WTC11 (cell line): ENCODE measurements at regions not wholly inside any gene's neighbourhood (a gene's known extent, or its start where the extent isn't known, plus 50 kb on each side); places are given as distances from the start of the nearest gene placed in this dataset.

Experiments
- CTCF ChIP-seq: fragments of 200-600 bp; IDR thresholded peaks from 2 replicates; pipeline ENCODE4 v1.8.0; 2022; ENCODE audit warnings: antibody characterized with exemption
- GRHL2 ChIP-seq: fragments of 250-450 bp; sonication (Bioruptor Pico); IDR thresholded peaks from 2 replicates; pipeline ENCODE4 v1.8.0; 2022; ENCODE audit warnings: mild to moderate bottlenecking, moderate library complexity; ENCODE audit not compliant: insufficient replicate concordance, severe bottlenecking
- KAT7 ChIP-seq: sonication (generic); formaldehyde crosslinking; IDR thresholded peaks from 2 replicates; pipeline ENCODE4 v1.8.1; 2023; ENCODE audit warnings: missing genetic modification reagents, mild to moderate bottlenecking, borderline replicate concordance
- NFE2L1 ChIP-seq: sonication (generic); formaldehyde crosslinking; IDR thresholded peaks from 2 replicates; pipeline ENCODE4 v1.8.1; 2023; ENCODE audit warnings: missing genetic modification reagents
- NFYB ChIP-seq: sonication (generic); formaldehyde crosslinking; conservative IDR thresholded peaks from 2 replicates; pipeline ENCODE4 v1.8.0; 2022; ENCODE audit warnings: low read depth, missing genetic modification reagents
- NR3C1 ChIP-seq: sonication (generic); formaldehyde crosslinking; conservative IDR thresholded peaks from 2 replicates; pipeline ENCODE4 v1.8.1; 2023; ENCODE audit warnings: low read depth, mild to moderate bottlenecking, missing genetic modification reagents
- SMAD3 ChIP-seq: sonication (generic); formaldehyde crosslinking; IDR thresholded peaks from 2 replicates; pipeline ENCODE4 v1.8.0; 2022; ENCODE audit warnings: missing genetic modification reagents, mild to moderate bottlenecking, borderline replicate concordance
- SP1 ChIP-seq: sonication (generic); formaldehyde crosslinking; conservative IDR thresholded peaks from 2 replicates; pipeline ENCODE4 v1.8.1; 2022; ENCODE audit warnings: missing genetic modification reagents
- ZNF121 ChIP-seq: sonication (generic); formaldehyde crosslinking; IDR thresholded peaks from 2 replicates; pipeline ENCODE4 v1.8.0; 2023; ENCODE audit warnings: missing genetic modification reagents
- TF ChIP-seq, protein P1 (sequence below): sonication (generic); formaldehyde crosslinking; IDR thresholded peaks from 2 replicates; pipeline ENCODE4 v1.8.0; 2022; ENCODE audit warnings: mild to moderate bottlenecking, missing genetic modification reagents
- TF ChIP-seq, protein P2 (sequence below): sonication (generic); formaldehyde crosslinking; IDR thresholded peaks from 2 replicates; pipeline ENCODE4 v1.8.1; 2023; ENCODE audit warnings: mild to moderate bottlenecking, missing genetic modification reagents, moderate library complexity

GRCh38 chr18:29096079-29096770 is 919.3 kb upstream of the CDH2 start:
- no peak for TF ChIP-seq CTCF
- no peak for TF ChIP-seq ZNF121 (CRISPR knock-in tag)
- no peak for TF ChIP-seq SMAD3 (CRISPR knock-in tag)
- no peak for TF ChIP-seq GRHL2 (CRISPR knock-in tag)
- no peak for TF ChIP-seq NFYB (CRISPR knock-in tag)
- TF ChIP-seq, protein P1, sequence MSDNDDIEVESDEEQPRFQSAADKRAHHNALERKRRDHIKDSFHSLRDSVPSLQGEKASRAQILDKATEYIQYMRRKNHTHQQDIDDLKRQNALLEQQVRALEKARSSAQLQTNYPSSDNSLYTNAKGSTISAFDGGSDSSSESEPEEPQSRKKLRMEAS, result no peak
- no peak for TF ChIP-seq SP1 (CRISPR knock-in tag)
- no peak for TF ChIP-seq NFE2L1 (CRISPR knock-in tag)
- TF ChIP-seq, protein P2, sequence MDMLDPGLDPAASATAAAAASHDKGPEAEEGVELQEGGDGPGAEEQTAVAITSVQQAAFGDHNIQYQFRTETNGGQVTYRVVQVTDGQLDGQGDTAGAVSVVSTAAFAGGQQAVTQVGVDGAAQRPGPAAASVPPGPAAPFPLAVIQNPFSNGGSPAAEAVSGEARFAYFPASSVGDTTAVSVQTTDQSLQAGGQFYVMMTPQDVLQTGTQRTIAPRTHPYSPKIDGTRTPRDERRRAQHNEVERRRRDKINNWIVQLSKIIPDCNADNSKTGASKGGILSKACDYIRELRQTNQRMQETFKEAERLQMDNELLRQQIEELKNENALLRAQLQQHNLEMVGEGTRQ, result no peak
- TF ChIP-seq NR3C1 (CRISPR knock-in tag), result no peak
- no peak for TF ChIP-seq KAT7
